K562 (cell line): ENCODE measurements at regions not wholly inside any gene's neighbourhood (a gene's known extent, or its start where the extent isn't known, plus 50 kb on each side); places are given as distances from the start of the nearest gene placed in this dataset.

Source experiments
- ATAC-seq: fragments of 200-7000 bp; cut with Tn5 transposase; 3 replicates; pipeline ENCODE4 v1.9.1; 2020; ENCODE audit warnings: moderate library complexity
- BruUV-seq: library from RNA; stranded (reverse); fragments of 400-500 nt; replicated peaks from 2 replicates; lab custom pipeline; 2021; lab: Mats Ljungman, UMichigan
- CTCF ChIA-PET: fragments of 300-600 bp; formaldehyde crosslinking; extraction: SDS; loops from one replicate; lab custom pipeline; 2021; ENCODE audit warnings: low intra/inter-chr PET ratio; lab: Yijun Ruan, JAX
- POLR2A ChIA-PET: fragments of 300-600, 350-650 bp; sonication (Branson Sonifier 250); formaldehyde crosslinking; extraction: SDS; loops from one replicate; lab custom pipeline; 2021; ENCODE audit warnings: antibody characterized with exemption, inconsistent platforms; lab: Yijun Ruan, JAX
- DNase-seq, 4 experiments: peaks; one replicate each; pipeline versions ENCODE4 v3.0.0 to v3.0.0-alpha.2; 2011 to 2018; ENCODE audit warnings: low spot score in 3 of 4, mixed read lengths in 3 of 4; ENCODE audit errors: extremely low read depth in 1 of 4
- FAIRE-seq: peaks from 2 replicates; lab custom pipeline; 2011; peaks lifted over from hg19 to GRCh38; lab: Jason Lieb, UNC
- H2AFZ ChIP-seq: 2 replicates; pipeline ENCODE4 v1.6.0; 2011; ENCODE audit warnings: low read depth, low read length, control low read depth, inconsistent platforms
- H3K27ac ChIP-seq: fragments of 200-600 bp; 3 replicates; pipeline ENCODE4 v1.8.0; 2011; ENCODE audit warnings: low read depth, mild to moderate bottlenecking, control low read depth, inconsistent platforms, low read length, moderate library complexity, mixed read lengths; ENCODE audit errors: extremely low read depth
- H3K27me3 ChIP-seq, 2 experiments: fragments of 300-600 bp in 1 of 2; 2 replicates in 1 of 2; 3 replicates in 1 of 2; pipeline versions ENCODE4 v1.6.0 to v1.8.0; 2011; ENCODE audit warnings: inconsistent platforms in 2 of 2, low read length in 2 of 2, mild to moderate bottlenecking in 1 of 2, mixed read lengths in 1 of 2, moderate library complexity in 1 of 2; ENCODE audit not compliant: control insufficient read depth in 2 of 2, insufficient read depth in 2 of 2
- H3K36me3 ChIP-seq: fragments of 300-600 bp; 3 replicates; pipeline ENCODE4 v1.8.0; 2011; ENCODE audit warnings: mild to moderate bottlenecking, low read length, inconsistent platforms; ENCODE audit not compliant: control insufficient read depth, insufficient read depth
- H3K4me1 ChIP-seq, 2 experiments: fragments of 200-600 bp in 1 of 2; replicated peaks in 1 of 2; 2 replicates in 1 of 2; 3 replicates in 1 of 2; pipeline versions ENCODE4 v1.5.1 to v1.8.0; 2011; ENCODE audit warnings: inconsistent platforms in 2 of 2, low read length in 2 of 2, mild to moderate bottlenecking in 1 of 2, mixed read lengths in 1 of 2, moderate library complexity in 1 of 2; ENCODE audit not compliant: control insufficient read depth in 2 of 2, insufficient read depth in 2 of 2
- H3K4me2 ChIP-seq: 2 replicates; pipeline ENCODE4 v1.6.1; 2011; ENCODE audit warnings: low read length, control low read depth, inconsistent platforms, mixed read lengths; ENCODE audit not compliant: insufficient read depth
- H3K4me3 ChIP-seq: fragments of 200-600 bp; sonication (generic), shearing (Covaris generic); 2 replicates; pipeline ENCODE4 v1.5.1; 2016; ENCODE audit warnings: control low read depth, inconsistent platforms
- H3K79me2 ChIP-seq: fragments of 200-600 bp; 3 replicates; pipeline ENCODE4 v1.8.0; 2011; ENCODE audit warnings: low read length, inconsistent platforms; ENCODE audit not compliant: control insufficient read depth, insufficient read depth
- H3K9ac ChIP-seq, 2 experiments: 2 replicates each; pipeline versions ENCODE4 v1.6.0 to v1.6.1; 2011; ENCODE audit warnings: low read depth in 2 of 2, low read length in 2 of 2, control low read depth in 1 of 2, inconsistent platforms in 1 of 2, mild to moderate bottlenecking in 1 of 2, mixed read lengths in 1 of 2; ENCODE audit not compliant: insufficient read depth in 1 of 2
- H3K9me1 ChIP-seq: one replicate; pipeline ENCODE4 v1.6.0; 2011; ENCODE audit warnings: inconsistent platforms, mild to moderate bottlenecking, low read length, moderate library complexity; ENCODE audit not compliant: control insufficient read depth, insufficient read depth
- H3K9me3 ChIP-seq: replicated peaks from 2 replicates; pipeline ENCODE4 v1.5.1; 2011; ENCODE audit warnings: low read depth, low read length, inconsistent platforms; ENCODE audit not compliant: control insufficient read depth, insufficient read depth
- H4K20me1 ChIP-seq: replicated peaks from 2 replicates; pipeline ENCODE4 v1.6.1; 2011; ENCODE audit warnings: low read length, inconsistent platforms, mixed read lengths; ENCODE audit not compliant: control insufficient read depth, insufficient read depth
- CBX1 ChIP-seq: sonication (generic); IDR thresholded peaks from 2 replicates; pipeline ENCODE4 v1.6.1; 2016; ENCODE audit warnings: antibody characterized with exemption, low read depth, mild to moderate bottlenecking
- CBX3 ChIP-seq, 2 experiments: IDR thresholded peaks; 1 replicate in 1 of 2; 2 replicates in 1 of 2; pipeline ENCODE4 v1.6.1; 2012; ENCODE audit warnings: inconsistent platforms in 2 of 2, low read length in 2 of 2, borderline replicate concordance in 1 of 2, control low read depth in 1 of 2
- CEBPG ChIP-seq, 3 experiments: fragments of 200-800 bp in 1 of 3; sonication (Bioruptor generic) in 1 of 3; sonication (generic) in 1 of 3; formaldehyde crosslinking in 1 of 3; IDR thresholded peaks in 2 of 3; conservative IDR thresholded peaks in 1 of 3; 2 replicates each; pipeline versions ENCODE4 v1.6.1 to v1.8.0; 2016 to 2022; ENCODE audit warnings: missing compliant biosample characterization in 2 of 3, missing genetic modification characterization in 2 of 3, mild to moderate bottlenecking in 1 of 3, missing genetic modification reagents in 1 of 3
- NFIC ChIP-seq: fragments of 450-650 bp; IDR thresholded peaks from 2 replicates; pipeline ENCODE4 v1.6.1; 2017; ENCODE audit warnings: mild to moderate bottlenecking, inconsistent platforms
- NFIX ChIP-seq: fragments of 250-450 bp; sonication (Bioruptor Pico); IDR thresholded peaks from 2 replicates; pipeline ENCODE4 v1.4.0; 2020; ENCODE audit warnings: low read depth, mild to moderate bottlenecking, moderate library complexity
- NR2C2 ChIP-seq, 2 experiments: fragments of 200-800 bp in 1 of 2; sonication (Bioruptor generic) in 1 of 2; sonication (generic) in 1 of 2; formaldehyde crosslinking in 1 of 2; IDR thresholded peaks; 2 replicates each; pipeline versions ENCODE4 v1.6.1 to v1.8.0; 2016 to 2022; ENCODE audit warnings: mild to moderate bottlenecking in 1 of 2, missing compliant biosample characterization in 1 of 2, missing genetic modification characterization in 1 of 2, missing genetic modification reagents in 1 of 2
- RAD21 ChIP-seq, 2 experiments: fragments of 250-450 bp in 1 of 2; fragments of 450-650 bp in 1 of 2; sonication (Bioruptor Pico) in 1 of 2; formaldehyde crosslinking in 1 of 2; IDR thresholded peaks in 1 of 2; conservative IDR thresholded peaks in 1 of 2; 2 replicates each; pipeline versions ENCODE4 v1.4.0 to v1.8.0; 2020 to 2022; ENCODE audit warnings: mild to moderate bottlenecking in 2 of 2, moderate library complexity in 1 of 2
- ZEB2 ChIP-seq: fragments of 450-650 bp; IDR thresholded peaks from 2 replicates; pipeline ENCODE4 v1.6.1; 2016
- WGBS: fragments of 100-300 bp; shearing (Covaris generic); methylation state at CpG from one replicate; pipeline ENCODE4 v1.1.6; 2016; ENCODE audit warnings: low coverage, mixed read lengths; ENCODE audit not compliant: insufficient coverage; ENCODE audit errors: missing lambda C conversion rate; 5-methylcytosine and 5-hydroxymethylcytosine counted together
- in situ Hi-C: fragments of 300-500 bp; cut with MboI; formaldehyde crosslinking; loops from 4 replicates; pipeline ENCODE4 v1.15.0; 2018; ENCODE audit warnings: inconsistent platforms, mixed read lengths
- intact Hi-C: fragments of 100-400 bp; cut with micrococcal nuclease; formaldehyde crosslinking; loops from 2 replicates; pipeline ENCODE4 v1.14.2; 2022
- TF ChIP-seq, protein P1 (sequence below): fragments of 450-650 bp; formaldehyde crosslinking; IDR thresholded peaks from 2 replicates; pipeline ENCODE4 v1.4.0; 2022; ENCODE audit warnings: mild to moderate bottlenecking, moderate library complexity
- TF ChIP-seq, protein P2 (sequence below): fragments of 200-800 bp; sonication (Bioruptor generic); IDR thresholded peaks from 2 replicates; pipeline ENCODE4 v1.6.1; 2016; ENCODE audit warnings: missing genetic modification characterization, missing compliant biosample characterization
- TF ChIP-seq, protein P3 (sequence below): fragments of 150-350 bp; conservative IDR thresholded peaks from 2 replicates; pipeline ENCODE4 v1.6.1; 2014; ENCODE audit warnings: low read length

DNA sequence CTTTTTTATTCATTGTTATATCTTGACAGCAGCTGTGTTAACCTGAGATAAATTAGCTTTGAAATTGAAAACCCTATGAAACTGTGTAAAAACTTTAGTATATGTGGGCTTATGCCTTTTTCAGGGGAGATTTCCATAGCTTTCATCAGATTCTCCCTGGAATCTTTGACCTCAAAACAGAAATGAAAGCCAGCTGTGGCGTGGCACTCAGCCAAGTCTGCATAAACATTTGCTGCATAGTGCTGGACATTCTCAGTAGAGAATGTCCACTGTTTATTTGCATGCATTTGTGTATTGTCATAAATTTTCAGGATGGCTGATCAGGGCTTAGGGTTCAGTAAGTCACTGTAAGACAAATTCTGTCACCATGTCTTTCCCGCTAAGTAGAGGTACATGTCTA lies 115.3 kb upstream of the NAP1L1 start:
- no peak overlapping the region for H2AFZ ChIP-seq
- no peaks in the 10 kb centered on the region for H3K27me3 ChIP-seq
- intact Hi-C loops, result no loop called here
- H3K4me1 ChIP-seq, result no peaks in the 10 kb centered on the region
- no peak overlapping the region for H3K9ac ChIP-seq
- H3K4me2 ChIP-seq, result no peak overlapping the region
- ChIA-PET CTCF (no interaction called here), POLR2A (interaction anchor here (1.7 kb wide), 1 partner anchor 22 kb away, joined by 5 read pairs; no protein-coding TSS in a partner anchor)
- H4K20me1 ChIP-seq, result no peaks in the 10 kb centered on the region
- H3K79me2 ChIP-seq, result no peaks in the 10 kb centered on the region
- no peaks in the 10 kb centered on the region for H3K36me3 ChIP-seq
- FAIRE-seq (no peak), DNase-seq (peak in 1 of 4 experiments; percentile 23), ATAC-seq (no peak)
- 0 out of 2 replicates have a peak, but pooled peaks cover 3% of the 10 kb centered on the region for H3K9me3 ChIP-seq
- WGBS, result 51% methylated on average over 2 of the region's 2 CpGs
- no peak overlapping the region for H3K4me3 ChIP-seq
- in situ Hi-C loops, result no loop called here
- no peaks in the 10 kb centered on the region for H3K9me1 ChIP-seq
- no peak overlapping the region for H3K27ac ChIP-seq
- no TSS peak for BruUV-seq
- TF ChIP-seq RAD21 (CRISPR knock-in tag; conservative IDR thresholded peaks at IDR 0.05 in 1 of 2, IDR thresholded peaks at IDR 0.05 in 1 of 2) (peak in 1 of 2 experiments; percentile 4; a peak in 1 of 4 replicates), NR2C2 (CRISPR knock-in tag; IDR thresholded peaks at IDR 0.05) (no peak), NR2C2 (tag; IDR thresholded peaks at IDR 0.05) (peak; percentile 72), NFIX (peak; percentile 24; the same call in 1 of the 2 replicates), CEBPG (CRISPR knock-in tag; IDR thresholded peaks at IDR 0.05) (peak; percentile 78; the same call in 1 of the 2 replicates), CEBPG (tag; conservative IDR thresholded peaks at IDR 0.05 in 1 of 2, IDR thresholded peaks at IDR 0.05 in 1 of 2) (peak; percentile 30 to 91; a peak in 3 of 4 replicates), ZEB2 (peak; percentile 74; the same call in 1 of the 2 replicates), CBX1 (peak; percentile 36; the same call in 1 of the 2 replicates), CBX3 (IDR thresholded peaks at IDR 0.05; ENCODE audit: borderline replicate concordance in 1 of 2, low read length in 2 of 2) (peak in 1 of 2 experiments; percentile 75; a peak in 2 of 3 replicates), NFIC (peak; percentile 94)
- TF ChIP-seq, protein P1, sequence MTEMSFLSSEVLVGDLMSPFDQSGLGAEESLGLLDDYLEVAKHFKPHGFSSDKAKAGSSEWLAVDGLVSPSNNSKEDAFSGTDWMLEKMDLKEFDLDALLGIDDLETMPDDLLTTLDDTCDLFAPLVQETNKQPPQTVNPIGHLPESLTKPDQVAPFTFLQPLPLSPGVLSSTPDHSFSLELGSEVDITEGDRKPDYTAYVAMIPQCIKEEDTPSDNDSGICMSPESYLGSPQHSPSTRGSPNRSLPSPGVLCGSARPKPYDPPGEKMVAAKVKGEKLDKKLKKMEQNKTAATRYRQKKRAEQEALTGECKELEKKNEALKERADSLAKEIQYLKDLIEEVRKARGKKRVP (CRISPR knock-in tag), result peak; percentile 46; the same call in 1 of the 2 replicates
- TF ChIP-seq, protein P2, sequence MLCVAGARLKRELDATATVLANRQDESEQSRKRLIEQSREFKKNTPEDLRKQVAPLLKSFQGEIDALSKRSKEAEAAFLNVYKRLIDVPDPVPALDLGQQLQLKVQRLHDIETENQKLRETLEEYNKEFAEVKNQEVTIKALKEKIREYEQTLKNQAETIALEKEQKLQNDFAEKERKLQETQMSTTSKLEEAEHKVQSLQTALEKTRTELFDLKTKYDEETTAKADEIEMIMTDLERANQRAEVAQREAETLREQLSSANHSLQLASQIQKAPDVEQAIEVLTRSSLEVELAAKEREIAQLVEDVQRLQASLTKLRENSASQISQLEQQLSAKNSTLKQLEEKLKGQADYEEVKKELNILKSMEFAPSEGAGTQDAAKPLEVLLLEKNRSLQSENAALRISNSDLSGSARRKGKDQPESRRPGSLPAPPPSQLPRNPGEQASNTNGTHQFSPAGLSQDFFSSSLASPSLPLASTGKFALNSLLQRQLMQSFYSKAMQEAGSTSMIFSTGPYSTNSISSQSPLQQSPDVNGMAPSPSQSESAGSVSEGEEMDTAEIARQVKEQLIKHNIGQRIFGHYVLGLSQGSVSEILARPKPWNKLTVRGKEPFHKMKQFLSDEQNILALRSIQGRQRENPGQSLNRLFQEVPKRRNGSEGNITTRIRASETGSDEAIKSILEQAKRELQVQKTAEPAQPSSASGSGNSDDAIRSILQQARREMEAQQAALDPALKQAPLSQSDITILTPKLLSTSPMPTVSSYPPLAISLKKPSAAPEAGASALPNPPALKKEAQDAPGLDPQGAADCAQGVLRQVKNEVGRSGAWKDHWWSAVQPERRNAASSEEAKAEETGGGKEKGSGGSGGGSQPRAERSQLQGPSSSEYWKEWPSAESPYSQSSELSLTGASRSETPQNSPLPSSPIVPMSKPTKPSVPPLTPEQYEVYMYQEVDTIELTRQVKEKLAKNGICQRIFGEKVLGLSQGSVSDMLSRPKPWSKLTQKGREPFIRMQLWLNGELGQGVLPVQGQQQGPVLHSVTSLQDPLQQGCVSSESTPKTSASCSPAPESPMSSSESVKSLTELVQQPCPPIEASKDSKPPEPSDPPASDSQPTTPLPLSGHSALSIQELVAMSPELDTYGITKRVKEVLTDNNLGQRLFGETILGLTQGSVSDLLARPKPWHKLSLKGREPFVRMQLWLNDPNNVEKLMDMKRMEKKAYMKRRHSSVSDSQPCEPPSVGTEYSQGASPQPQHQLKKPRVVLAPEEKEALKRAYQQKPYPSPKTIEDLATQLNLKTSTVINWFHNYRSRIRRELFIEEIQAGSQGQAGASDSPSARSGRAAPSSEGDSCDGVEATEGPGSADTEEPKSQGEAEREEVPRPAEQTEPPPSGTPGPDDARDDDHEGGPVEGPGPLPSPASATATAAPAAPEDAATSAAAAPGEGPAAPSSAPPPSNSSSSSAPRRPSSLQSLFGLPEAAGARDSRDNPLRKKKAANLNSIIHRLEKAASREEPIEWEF, result no peak
- TF ChIP-seq, protein P3, sequence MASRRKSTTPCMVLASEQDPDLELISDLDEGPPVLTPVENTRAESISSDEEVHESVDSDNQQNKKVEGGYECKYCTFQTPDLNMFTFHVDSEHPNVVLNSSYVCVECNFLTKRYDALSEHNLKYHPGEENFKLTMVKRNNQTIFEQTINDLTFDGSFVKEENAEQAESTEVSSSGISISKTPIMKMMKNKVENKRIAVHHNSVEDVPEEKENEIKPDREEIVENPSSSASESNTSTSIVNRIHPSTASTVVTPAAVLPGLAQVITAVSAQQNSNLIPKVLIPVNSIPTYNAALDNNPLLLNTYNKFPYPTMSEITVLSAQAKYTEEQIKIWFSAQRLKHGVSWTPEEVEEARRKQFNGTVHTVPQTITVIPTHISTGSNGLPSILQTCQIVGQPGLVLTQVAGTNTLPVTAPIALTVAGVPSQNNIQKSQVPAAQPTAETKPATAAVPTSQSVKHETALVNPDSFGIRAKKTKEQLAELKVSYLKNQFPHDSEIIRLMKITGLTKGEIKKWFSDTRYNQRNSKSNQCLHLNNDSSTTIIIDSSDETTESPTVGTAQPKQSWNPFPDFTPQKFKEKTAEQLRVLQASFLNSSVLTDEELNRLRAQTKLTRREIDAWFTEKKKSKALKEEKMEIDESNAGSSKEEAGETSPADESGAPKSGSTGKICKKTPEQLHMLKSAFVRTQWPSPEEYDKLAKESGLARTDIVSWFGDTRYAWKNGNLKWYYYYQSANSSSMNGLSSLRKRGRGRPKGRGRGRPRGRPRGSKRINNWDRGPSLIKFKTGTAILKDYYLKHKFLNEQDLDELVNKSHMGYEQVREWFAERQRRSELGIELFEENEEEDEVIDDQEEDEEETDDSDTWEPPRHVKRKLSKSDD, result no peak
